Uterus (tissue), 2 donors: ENCODE measurements at regions not wholly inside any gene's neighbourhood (a gene's known extent, or its start where the extent isn't known, plus 50 kb on each side); places are given as distances from the start of the nearest gene placed in this dataset.

Experiments
- POLR2A ChIP-seq, 2 donors: fragments of 450-650 bp; IDR thresholded peaks; one replicate each; pipeline ENCODE4 v1.6.1; 2016; ENCODE audit warnings: antibody characterized with exemption in 2 of 2, mild to moderate bottlenecking in 1 of 2, moderate library complexity in 1 of 2
- TF ChIP-seq, protein P1 (sequence below), 4 experiments: fragments of 200-600 bp in 2 of 4; fragments of 450-650 bp in 2 of 4; sonication (generic) in 2 of 4; IDR thresholded peaks; one replicate each; pipeline ENCODE4 v1.5.1; 2016 to 2019; ENCODE audit warnings: antibody characterized with exemption in 4 of 4, mild to moderate bottlenecking in 2 of 4, moderate library complexity in 1 of 4

DNA sequence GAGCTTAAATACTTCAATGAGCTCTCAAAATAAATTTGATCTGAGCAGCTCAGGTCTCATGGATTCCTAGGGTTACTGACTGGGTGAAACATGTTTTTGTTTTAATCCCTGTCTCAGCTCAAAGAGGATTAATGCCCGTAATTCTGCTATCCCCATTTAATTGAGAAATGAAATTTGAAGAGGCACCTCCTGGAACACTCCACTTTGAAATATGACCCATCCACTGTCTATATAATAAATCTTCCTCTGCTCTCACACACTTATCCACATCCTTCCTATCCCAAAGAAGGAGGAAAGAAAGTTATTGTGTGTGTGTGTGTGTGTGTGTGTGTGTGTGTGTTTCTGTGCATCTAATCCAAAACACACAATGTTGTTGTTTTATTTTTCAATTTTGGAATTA is 2082.4 kb upstream of the PIK3C3 start:
- TF ChIP-seq, protein P1, sequence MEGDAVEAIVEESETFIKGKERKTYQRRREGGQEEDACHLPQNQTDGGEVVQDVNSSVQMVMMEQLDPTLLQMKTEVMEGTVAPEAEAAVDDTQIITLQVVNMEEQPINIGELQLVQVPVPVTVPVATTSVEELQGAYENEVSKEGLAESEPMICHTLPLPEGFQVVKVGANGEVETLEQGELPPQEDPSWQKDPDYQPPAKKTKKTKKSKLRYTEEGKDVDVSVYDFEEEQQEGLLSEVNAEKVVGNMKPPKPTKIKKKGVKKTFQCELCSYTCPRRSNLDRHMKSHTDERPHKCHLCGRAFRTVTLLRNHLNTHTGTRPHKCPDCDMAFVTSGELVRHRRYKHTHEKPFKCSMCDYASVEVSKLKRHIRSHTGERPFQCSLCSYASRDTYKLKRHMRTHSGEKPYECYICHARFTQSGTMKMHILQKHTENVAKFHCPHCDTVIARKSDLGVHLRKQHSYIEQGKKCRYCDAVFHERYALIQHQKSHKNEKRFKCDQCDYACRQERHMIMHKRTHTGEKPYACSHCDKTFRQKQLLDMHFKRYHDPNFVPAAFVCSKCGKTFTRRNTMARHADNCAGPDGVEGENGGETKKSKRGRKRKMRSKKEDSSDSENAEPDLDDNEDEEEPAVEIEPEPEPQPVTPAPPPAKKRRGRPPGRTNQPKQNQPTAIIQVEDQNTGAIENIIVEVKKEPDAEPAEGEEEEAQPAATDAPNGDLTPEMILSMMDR (IDR thresholded peaks at IDR 0.05): no peak
- TF ChIP-seq POLR2A (IDR thresholded peaks at IDR 0.05): no peak
